CD4-positive, alpha-beta T cell treated with Interleukin-21 for 1 hour (primary cell): ENCODE measurements at regions not wholly inside any gene's neighbourhood (a gene's known extent, or its start where the extent isn't known, plus 50 kb on each side); places are given as distances from the start of the nearest gene placed in this dataset.

Experiments used
- DNase-seq: peaks from one replicate; pipeline ENCODE4 v3.0.0-alpha.2; 2020

DNA sequence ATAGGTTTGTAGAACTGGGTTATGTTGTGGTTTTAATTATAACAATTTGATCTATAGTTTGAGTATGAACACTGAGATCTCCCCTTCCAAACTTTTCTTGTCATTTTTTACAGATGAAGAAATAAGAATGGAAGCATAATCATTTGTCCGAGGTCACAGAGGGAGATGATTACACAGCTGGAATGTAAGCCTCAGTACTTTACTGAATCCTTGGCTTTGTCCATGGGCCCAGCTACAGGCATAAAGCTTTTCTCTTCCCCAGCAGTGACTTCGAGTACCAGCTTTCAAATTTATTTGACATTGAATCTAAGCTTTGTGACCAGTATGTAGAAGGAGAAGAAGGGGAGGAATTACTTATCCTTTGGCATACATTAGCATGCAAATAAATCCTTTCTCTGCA lies 80.9 kb upstream of the DCBLD2 start:
- DNase-seq, result no peak

DNA sequence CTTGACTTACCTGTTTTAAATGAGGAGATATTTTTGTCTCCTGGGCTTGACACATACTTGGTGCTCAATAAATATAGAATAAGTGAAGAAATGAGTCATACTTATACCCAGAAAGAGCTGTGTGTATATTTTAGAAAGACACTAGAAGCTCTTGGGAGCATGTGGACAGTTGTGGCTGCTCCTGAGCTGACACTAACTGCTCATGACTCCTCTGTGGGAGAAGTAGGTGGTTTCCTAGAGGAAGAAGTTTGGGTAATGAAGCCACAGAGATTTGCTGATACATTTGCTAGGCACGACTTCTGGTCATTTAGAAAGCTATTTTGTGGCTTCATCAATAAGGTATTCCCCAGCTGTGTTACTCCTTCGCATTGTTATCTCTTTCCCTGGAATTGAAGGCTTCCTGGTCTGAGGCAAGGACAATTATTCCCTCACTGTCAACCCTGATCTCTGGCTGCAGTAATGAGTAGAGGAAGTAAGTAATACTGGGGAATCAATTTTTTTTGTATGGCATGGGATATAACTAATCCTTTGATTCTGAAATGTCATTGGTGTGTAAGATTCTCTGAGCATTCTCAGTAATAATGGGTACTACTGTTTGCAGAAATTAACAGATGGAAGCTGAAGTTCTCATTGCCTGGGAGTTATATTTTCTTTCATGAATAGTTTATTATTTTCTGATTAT lies 79.6 kb upstream of the DCBLD2 start:
- no peak for DNase-seq

DNA sequence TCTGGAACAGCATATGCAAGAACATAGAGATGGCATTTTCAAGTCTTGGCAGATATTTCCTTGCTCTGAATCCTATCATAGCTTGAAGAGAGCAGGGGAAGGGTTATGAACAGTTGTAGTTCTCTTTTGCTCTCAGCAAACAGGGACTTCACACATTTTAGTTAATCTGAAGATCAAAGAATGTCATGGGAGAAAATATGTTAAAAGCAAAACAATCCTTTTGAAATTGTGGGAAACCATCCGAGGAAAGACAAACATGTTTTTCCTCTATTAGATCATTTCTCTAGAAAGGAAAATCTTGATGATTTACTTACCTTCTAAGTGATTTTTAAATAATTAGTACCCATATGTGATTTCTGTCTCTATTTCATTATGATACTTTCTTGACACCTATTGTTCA lies 77.8 kb upstream of the DCBLD2 start:
- no peak for DNase-seq

DNA sequence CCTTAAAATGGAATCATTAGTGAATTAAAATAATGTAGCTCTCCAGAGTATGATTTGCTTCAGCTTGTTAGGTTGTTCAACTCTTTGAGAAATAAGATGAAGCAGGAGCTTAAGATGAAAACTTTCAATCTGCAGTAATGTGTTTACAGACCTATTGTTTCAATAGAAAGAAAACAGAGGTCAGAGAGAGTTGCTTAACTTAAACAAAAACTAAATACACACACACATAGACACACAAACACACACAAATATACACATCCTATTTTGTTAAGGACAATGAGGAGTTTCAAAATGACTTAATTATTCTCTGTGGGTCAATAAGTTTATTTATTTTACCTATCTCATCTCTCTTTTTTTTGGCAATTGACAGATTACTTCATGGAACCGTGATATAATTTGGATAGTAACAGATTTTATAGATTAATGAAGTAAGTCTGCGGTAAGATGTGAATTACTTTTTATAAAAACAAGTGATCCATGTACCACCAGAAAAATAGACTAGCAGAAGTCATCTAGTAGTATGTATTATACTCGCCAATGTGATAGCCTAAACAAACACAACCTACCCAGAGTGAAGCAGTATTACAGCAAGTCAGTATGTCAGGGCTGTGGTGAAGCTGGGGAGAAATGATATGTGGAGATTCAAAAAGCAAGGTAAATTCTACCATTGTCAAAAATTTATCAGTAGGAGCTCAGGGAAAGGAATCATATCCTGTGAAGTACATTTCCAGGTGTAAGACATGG lies 76.7 kb upstream of the DCBLD2 start:
- DNase-seq, result no peak

DNA sequence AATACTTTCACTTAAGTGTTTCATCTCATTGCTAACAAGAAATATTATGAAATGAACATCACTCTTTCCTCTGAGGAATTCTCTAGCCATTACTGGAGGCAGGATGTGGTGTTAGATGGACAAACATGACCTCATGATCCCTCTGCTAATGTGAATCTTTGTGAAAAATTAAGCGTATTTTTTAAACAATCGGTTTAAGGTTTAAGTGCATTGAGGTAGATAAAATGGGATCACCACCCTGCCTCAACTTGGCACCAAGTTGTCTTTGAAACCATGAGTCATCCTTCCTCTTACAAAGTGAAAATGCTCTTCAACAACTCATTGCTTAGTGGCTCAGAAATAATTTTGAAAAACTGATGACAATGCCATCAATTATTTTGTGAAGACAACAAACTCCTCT lies 76.0 kb upstream of the DCBLD2 start:
- DNase-seq, result no peak

DNA sequence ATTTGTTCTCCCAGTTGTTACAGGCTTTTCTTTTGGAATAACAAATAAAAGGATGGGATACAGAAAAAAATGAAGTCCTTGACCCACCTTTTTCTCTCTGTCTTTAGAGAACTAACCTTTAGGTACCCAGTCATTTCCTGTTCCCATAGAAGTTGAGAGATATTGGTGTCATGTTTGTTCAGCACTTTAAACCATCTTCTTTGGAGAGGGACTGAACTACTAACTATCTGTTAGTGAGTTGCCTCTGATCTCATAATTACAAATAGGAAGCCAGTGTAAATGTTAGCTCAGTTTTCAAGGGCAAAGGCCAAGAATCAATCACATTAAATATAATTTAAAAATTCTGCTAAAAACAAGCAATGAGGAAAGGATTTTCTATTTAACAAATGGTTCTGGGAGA lies 72.9 kb upstream of the DCBLD2 start:
- no peak for DNase-seq

DNA sequence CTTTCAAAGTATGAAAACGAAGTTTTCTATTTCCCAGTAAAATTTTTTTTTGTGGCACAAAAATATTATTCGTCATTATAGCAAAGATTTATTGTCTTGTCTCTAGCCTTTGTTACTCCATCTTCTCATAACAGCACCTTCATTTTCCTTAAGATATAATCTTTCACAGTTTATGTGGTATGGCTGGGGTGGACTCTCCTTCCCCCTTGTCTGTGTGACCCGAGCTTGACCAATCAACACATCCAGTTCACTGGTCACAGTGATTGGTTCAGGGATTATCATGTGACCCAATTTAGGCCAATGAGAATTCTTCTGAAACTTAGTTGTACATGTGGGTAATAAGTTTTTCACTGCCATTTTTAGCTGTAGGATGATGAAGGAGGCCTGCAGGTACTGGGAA lies 71.2 kb upstream of the DCBLD2 start:
- no peak for DNase-seq

DNA sequence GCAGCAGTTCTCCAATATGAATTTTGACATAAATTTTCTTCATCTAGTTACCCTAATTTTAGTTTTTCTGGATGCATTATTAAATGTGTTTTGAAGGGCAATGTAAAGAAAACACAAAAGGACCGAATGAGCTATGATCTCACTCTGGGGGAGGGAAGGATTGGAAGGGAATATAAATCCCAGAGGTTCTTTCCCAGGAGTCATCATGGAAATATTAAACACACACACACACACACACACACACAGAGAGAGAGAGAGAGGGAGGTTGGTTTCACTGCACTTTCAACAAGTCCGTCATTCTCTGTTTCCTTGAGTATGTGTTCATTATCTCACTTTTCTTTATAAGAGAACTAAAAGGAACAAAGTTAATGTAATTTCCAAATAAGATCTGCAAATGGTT lies 70.7 kb upstream of the DCBLD2 start:
- DNase-seq, result no peak

DNA sequence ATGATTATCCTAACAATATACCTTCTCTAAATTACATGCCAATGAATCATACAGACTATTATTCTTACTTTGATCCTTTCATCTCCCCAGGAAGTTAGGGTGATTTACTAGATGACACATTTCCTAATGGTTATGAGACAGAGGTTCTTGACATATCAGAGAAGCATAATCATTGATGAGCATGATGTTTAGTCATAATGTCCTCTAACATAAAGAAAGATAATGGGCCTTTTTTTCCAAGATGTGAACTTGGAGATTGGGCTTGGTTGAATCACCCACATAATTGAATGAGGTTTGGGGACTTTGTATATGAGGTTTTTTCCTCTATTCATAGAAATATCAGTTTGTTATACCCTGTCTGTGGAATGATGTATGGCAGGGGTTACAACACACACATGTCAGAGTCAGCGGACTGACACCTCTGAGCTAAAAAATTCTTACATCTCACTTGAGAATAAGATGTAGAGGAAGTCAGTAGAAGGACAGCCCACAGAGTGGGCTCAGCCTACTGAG lies 69.7 kb upstream of the DCBLD2 start:
- DNase-seq, result no peak

DNA sequence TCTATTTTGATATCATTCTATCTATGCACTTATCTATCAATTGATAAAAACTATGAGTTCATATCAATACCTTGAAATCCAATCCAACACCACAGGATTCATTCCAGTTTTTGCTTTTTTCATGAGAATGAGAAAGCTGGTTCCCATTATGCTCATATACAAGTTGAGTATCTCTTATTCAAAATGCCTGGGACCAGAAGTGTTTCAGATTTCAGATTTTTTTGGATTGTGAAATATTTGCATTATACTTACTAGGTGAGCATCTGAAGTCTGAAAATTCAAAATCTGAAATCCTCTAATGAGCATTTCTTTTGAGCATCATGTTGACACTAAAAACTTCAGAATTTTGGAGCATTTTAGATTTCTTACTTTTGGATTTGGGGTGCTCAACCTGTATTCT lies 67.8 kb upstream of the DCBLD2 start:
- DNase-seq, result no peak

DNA sequence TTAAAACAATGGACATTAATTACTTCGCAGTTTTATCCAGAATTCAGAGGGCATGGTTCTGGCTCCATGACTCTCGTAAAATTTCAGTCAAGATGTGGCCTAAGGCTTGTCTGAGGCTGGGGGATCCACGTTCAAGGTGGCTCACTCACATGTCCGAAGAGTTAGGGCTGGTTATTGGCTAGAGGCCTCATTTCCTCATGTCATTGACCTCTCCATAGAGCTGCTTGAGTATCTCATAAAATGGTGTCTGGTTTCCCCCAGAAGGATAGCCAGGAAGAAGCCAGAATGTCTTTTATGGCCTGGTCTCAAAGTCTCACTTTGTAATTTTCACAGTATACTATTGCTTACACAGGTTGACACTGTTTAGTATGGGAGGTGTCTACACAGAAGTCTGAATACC lies 67.3 kb upstream of the DCBLD2 start:
- no peak for DNase-seq

DNA sequence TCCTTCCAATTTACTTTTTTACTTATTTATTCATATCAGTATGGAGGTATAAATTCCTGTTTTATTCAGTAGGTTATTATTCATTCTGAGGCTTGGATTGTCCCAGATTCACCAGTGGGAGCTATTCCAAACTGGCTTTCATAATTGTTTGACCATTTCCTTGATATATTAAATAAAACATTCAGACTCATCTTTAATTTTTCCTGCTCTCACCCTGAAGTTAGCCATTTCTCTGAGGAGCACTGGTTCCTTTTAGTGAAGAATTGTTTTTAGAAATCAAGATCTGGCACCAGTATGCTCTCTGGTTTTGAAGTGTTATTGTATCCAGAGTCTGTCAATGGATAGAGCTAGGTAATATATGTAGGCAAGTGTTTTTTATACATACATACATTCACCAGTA lies 66.9 kb upstream of the DCBLD2 start:
- DNase-seq, result no peak

DNA sequence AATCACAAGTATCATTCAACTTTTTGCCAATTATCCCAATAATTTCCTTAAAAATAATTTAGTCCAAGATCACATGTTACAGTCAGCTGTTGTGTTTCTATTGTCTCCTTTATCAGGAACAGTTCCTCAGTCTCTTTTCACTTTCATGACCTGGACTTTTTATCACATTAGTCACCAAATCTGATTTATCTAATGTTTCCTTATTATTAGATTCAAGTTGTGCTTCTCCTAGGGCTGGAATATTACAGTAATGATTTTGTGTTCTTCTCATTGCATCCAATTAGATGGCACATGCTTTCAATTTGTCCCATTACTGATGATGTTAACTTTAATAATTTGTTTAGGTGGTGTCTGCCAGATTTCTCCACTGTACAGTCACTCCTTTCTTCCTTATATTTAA lies 66.3 kb upstream of the DCBLD2 start:
- DNase-seq, result no peak

DNA sequence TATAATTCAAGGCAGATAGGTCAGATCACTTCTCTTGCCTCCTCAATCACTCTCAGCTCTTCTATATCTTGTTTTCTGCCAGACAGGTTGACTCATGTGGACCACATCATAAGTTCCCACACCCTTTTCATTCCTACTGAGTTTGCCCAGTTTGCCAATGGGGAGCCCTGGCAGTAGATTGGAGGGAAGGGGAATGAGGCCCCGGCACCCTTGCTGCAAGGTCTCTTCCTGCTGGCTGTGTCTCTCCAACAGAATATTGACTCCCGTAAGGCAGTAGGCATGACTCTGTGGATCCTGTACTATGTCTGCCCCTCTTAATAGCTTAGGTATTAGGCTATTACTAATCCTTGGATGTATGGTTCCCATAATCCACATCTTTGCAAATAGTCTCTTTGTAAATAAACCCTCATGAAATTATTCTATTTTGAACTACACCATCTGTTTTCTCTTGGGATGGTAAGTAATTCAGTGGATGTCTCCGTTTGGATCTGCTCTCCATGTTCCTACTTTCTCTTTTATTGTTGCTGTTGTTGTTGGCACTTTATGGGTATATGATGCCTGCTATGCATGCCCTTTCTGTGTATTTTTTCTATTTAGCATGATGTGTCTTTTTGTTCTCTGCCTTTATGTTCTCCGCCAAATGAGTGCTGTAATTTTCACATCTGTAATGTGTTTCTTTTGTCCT lies 65.5 kb upstream of the DCBLD2 start:
- DNase-seq, result no peak

DNA sequence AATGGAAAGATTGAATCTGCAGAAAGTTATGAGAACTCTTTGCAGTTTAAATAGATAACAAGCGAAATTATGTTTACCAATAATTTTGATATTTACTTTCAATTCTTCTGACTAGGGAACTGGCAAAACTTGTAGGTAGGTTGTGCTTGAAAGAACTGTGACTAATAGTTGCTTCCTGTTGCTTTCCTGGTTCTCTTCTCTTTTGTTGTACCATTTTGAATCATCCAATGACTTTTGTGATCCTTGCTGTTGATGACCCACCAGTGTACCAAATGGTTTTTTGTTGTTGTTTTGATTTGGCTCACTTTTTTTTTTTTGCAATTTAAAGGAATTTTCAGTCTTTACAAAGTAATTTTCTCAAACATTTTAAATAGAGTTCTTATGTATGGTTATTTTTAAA lies 64.9 kb upstream of the DCBLD2 start:
- DNase-seq, result no peak

DNA sequence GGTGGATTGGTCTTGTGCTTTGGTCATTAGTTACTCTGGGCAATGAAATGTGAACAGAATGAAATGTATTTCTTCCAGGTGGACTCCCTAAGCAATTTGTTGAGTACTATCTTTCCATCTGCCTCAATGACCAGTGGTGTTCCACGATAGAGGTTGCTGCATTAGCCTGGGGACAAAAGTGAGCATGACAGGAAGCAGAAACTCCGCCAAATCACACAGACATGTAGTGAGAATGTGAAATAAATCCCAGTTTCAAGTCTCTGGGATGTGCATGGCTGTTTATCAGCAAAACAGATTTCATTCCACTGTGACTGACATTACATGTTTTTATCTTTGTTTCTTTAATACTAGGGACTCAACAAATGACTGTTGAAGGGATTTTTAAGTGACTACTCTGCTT lies 63.3 kb upstream of the DCBLD2 start:
- no peak for DNase-seq

DNA sequence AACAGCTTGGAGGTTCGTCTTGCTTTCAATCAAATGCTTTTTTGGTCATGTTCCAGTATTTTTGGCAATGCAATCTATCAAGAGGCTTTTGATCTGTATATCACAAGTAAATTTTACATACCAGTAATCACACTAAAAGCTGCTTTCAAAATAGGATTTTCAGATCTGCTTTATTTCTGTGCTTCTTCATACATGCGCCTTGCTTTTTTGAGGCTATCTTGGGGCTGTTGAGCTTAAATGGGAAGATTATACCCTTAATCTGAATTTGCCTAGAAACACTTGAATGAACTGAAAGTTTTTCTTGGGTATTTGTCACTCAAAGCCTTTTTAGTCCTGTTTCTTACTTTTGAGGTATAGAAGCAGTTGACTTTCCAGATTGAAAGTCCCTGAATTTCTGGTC lies 62.1 kb upstream of the DCBLD2 start:
- no peak for DNase-seq

DNA sequence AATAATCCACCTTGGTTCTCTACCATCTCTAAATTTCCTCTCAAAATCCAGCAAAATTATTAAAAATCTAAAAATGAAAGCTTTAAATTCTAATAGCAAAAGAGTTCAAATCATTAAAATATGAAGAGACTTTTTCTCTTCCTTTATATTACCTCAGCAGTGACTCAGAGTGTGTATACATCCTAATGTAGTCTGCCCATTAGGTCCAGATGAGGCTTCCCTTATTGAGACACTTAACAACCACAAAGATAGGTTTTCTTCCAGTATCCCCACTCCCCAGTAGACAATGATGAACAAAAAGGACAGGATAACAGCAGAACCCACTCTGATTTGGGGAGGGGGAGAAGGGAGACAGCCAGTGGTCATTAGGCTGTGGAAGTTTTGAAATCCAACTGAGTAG lies 61.5 kb upstream of the DCBLD2 start:
- DNase-seq, result no peak

DNA sequence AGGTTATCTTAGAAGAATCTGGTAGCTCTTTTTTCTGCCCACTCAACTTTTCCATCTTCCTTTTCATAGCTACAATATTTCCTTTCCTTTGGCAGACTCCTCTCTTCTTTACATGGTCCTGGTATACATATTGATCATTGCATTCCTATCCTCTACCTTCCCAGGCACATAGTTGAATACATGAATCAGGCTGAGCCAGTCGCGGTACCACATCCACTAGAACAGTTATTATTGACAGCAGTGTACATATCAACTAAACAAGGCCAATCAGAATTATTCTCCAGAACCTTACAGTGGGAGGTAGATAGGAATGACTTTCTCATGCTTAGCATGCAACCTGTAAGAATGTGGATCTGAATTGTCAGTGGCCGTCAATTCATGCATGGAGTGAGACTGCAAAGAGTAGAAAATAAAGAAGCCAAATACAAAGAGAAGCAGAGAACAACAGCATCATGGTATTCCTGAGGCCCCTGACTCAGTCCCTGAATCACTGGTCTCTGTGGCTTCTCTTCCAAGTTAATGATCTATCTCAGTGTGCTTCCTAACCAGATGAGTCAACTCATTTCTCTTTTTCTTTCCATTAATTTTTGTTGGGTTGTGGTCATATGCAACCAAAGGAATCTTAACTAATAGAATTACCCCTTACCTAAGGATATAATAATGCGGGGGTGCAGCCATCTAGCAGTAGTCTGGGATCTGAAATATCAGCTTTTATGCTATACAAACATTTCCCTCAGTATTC lies 60.9 kb upstream of the DCBLD2 start:
- DNase-seq, result no peak

DNA sequence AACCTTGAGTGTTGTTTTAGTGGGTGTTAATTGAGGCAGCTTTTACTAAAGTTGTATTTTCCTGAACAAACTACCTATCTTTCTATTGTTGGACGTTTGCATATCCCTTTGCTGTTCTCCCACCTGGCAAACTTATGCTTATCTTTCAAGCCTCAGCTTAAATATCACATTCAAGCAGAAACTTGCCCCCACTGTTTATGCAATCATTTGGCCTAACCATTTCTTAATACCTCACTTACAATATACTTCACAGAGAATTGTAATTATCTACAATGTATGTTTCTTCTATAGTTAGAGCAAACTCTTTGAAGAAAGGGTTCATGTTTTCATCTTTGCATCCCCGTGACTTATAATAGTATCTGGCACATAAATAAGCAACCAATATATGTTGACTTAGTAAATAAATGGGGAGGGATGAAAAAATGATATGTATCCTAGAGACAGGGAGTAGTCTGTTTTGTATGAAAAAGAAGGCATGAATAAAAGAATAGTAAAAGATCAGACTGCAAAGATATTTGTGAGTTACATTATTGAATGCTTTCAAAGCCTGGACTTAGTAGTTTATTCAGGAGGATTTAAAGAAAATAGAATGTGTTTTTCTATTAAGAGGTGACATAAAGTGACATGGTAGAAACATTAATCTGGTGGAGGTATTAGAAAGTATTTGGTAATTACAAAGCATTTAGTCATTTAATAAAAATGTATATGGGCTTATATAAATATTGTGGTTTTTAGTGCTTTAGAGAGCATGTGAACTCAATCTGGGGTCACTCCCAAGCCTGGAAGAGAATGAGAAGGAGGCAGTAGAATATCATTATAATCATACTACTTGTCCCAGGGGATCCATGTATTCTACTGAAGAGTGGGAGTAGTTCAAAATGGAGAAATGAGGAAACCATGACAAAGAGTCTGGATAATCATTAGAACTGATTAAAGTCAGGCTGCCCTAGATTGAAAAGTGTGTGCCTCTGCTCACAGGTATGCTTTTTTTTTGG lies 60.0 kb upstream of the DCBLD2 start:
- DNase-seq, result no peak

DNA sequence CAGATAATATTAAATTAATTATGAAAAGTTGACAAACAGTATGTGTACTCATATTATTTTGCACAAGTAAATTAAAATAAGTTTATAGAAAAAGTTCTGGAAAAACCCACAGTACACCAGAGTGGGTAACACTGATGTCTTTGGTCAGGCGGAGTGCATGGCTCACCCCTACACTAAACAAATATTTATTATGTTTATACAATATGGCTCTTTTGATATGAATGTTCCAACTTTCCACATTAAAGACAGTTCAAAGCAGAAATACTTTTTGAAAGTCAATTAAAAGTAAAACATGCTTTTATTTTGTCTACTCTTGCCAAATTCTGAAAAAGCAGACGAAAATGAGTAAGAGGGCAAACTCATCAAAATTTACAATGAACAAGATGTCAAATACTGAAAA lies 56.2 kb upstream of the DCBLD2 start:
- DNase-seq, result no peak

DNA sequence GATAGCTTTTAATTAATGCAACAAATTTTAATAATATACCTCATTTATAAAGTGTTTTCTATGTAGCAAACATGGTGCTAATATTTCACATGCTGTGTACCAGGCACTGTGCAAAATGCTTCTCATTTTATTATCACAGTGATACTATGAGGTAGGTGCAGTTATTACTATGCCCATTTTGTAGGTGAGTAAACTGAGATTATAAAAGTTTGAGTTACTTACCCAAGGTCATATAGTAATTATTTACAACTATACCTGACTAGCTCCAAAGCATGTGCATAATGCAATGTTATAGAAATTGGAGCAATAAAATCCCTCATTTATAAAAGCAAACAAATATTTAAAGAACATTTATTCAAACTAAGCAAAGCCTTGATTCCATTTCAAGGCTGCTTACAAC lies 54.5 kb upstream of the DCBLD2 start:
- no peak for DNase-seq
